Duodenal mucosa (tissue), 2 donors: ENCODE measurements at regions not wholly inside any gene's neighbourhood (a gene's known extent, or its start where the extent isn't known, plus 50 kb on each side); places are given as distances from the start of the nearest gene placed in this dataset.

Experiments used
- H3K27ac ChIP-seq: one replicate; pipeline ENCODE4 v1.7.0; 2013; ENCODE audit warnings: low read depth, low read length
- H3K27me3 ChIP-seq, 2 donors: one replicate each; pipeline ENCODE4 v1.7.0; 2013; ENCODE audit warnings: low read length in 2 of 2, control low read depth in 1 of 2; ENCODE audit not compliant: insufficient read depth in 2 of 2, control insufficient read depth in 1 of 2
- H3K36me3 ChIP-seq, 2 donors: one replicate each; pipeline ENCODE4 v1.7.0; 2013; ENCODE audit warnings: low read length in 2 of 2, control low read depth in 1 of 2; ENCODE audit not compliant: insufficient read depth in 2 of 2, control insufficient read depth in 1 of 2
- H3K4me1 ChIP-seq, 2 donors: one replicate each; pipeline ENCODE4 v1.7.0; 2013; ENCODE audit warnings: low read length in 2 of 2, control low read depth in 1 of 2; ENCODE audit not compliant: insufficient read depth in 2 of 2, control insufficient read depth in 1 of 2
- H3K4me3 ChIP-seq, 2 donors: one replicate each; pipeline ENCODE4 v1.7.0; 2013; ENCODE audit warnings: low read length in 2 of 2, low read depth in 1 of 2
- H3K9ac ChIP-seq, 2 donors: one replicate each; pipeline ENCODE4 v1.7.0; 2013; ENCODE audit warnings: low read length in 2 of 2, low read depth in 1 of 2
- H3K9me3 ChIP-seq, 2 donors: one replicate each; pipeline ENCODE4 v1.7.0; 2013; ENCODE audit warnings: low read length in 2 of 2, control low read depth in 1 of 2; ENCODE audit not compliant: control insufficient read depth in 1 of 2

DNA sequence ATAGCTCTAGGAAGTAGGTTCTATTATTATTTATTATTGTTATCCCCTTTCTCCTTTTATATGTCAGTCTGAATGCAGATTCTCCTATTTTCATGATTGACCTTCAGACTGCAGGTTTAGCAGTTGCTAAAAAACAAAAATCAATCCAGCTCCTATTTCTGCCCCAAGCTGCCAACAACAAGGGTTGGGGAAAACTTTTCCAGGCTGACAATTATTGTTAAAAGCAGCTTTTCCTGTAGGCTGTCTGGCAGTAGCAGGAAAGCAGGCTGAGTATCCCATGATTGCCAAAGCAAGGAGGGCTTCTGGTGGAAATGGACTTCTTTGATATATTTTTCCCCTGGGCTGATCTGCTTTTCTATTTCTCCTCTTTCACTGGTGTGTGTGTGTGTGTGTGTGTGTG lies 78.0 kb upstream of the CTLA4 start:
- H3K9me3 ChIP-seq: no peaks in the 10 kb centered on the region
- H3K4me1 ChIP-seq: peaks cover 0 to 3% of the 10 kb centered on the region in 2 donors
- H3K9ac ChIP-seq: no peak overlapping the region
- no peaks in the 10 kb centered on the region for H3K27me3 ChIP-seq
- no peak overlapping the region for H3K4me3 ChIP-seq
- no peaks in the 10 kb centered on the region for H3K36me3 ChIP-seq
- H3K27ac ChIP-seq: no peak overlapping the region

- Histone ChIP-seq H3K27me3 (no peaks in the 10 kb centered on the region), H3K36me3 (no peaks in the 10 kb centered on the region), H3K4me3 (no peak overlapping the region), H3K27ac (no peak overlapping the region), H3K9ac (no peak overlapping the region), H3K4me1 (peaks cover 0 to 3% of the 10 kb centered on the region in 2 donors), H3K9me3 (no peaks in the 10 kb centered on the region)
These were observed 77.3 kb upstream of the CTLA4 start for GRCh38 chr2:203790134-203790852.

GRCh38 chr2:203796248-203797010 lies 71.1 kb upstream of the CTLA4 start:
- Histone ChIP-seq H3K27me3 (no peaks in the 10 kb centered on the region), H3K9ac (no peak overlapping the region), H3K4me1 (no peaks in the 10 kb centered on the region), H3K36me3 (no peaks in the 10 kb centered on the region), H3K4me3 (no peak overlapping the region), H3K9me3 (no peaks in the 10 kb centered on the region), H3K27ac (no peak overlapping the region)

DNA sequence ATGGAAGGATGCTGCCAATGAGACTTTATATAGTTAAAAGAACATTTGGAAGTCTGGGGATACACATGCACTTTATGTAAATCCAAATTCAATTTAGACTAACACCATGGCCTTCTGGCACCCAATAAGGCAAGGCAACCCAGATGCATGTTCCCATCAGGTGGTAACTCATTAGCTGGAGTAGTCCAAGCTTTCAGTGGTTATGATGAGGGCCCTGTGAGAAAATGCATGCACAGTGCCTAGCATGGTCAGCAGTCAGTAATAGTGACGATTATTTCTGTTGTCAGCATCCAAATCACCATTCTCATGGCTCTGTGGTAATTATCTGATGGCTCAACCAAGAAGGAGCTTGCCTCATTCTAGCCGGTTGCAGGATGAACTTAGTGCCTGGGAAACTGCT lies 70.3 kb upstream of the CTLA4 start:
- Histone ChIP-seq H3K36me3 (no peaks in the 10 kb centered on the region), H3K27ac (no peak overlapping the region), H3K4me1 (no peaks in the 10 kb centered on the region), H3K27me3 (no peaks in the 10 kb centered on the region), H3K4me3 (no peak overlapping the region), H3K9ac (no peak overlapping the region), H3K9me3 (no peaks in the 10 kb centered on the region)

- Histone ChIP-seq H3K27me3 (no peaks in the 10 kb centered on the region), H3K4me1 (no peaks in the 10 kb centered on the region), H3K36me3 (no peaks in the 10 kb centered on the region), H3K9me3 (no peaks in the 10 kb centered on the region), H3K4me3 (no peak overlapping the region), H3K9ac (no peak overlapping the region), H3K27ac (no peak overlapping the region)
These were observed 69.9 kb upstream of the CTLA4 start for GRCh38 chr2:203797712-203798111.

- Histone ChIP-seq H3K9me3 (no peaks in the 10 kb centered on the region), H3K36me3 (no peaks in the 10 kb centered on the region), H3K27ac (no peak overlapping the region), H3K4me1 (no peaks in the 10 kb centered on the region), H3K4me3 (no peak overlapping the region), H3K9ac (no peak overlapping the region), H3K27me3 (no peaks in the 10 kb centered on the region)
These were observed 69.1 kb upstream of the CTLA4 start for GRCh38 chr2:203798296-203799087.

DNA sequence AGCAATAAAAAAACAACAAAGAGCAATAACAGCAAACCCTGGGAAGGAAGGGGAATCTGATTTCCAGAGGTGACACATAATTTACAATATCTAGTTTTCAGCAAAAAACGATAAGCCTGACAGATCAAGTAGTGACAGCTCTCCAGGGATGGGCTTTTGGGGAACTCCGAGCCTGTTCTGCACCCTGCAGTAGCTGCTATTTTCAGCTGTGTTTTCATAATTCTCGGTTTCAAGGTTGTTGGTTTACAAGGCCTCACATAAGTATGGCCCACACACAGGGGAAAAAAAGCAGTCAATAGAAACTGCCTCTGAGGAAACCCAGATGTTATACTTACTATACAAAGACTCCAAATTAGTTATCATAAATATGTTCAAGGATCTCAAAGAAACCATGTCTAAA lies 67.7 kb upstream of the CTLA4 start:
- no peak overlapping the region for H3K27ac ChIP-seq
- H3K36me3 ChIP-seq: no peaks in the 10 kb centered on the region
- H3K27me3 ChIP-seq: no peaks in the 10 kb centered on the region
- no peaks in the 10 kb centered on the region for H3K4me1 ChIP-seq
- peaks cover 0 to 3% of the 10 kb centered on the region in 2 donors for H3K9me3 ChIP-seq
- H3K4me3 ChIP-seq: no peak overlapping the region
- H3K9ac ChIP-seq: no peak overlapping the region

GRCh38 chr2:203800783-203801182 lies 66.8 kb upstream of the CTLA4 start:
- Histone ChIP-seq H3K27me3 (no peaks in the 10 kb centered on the region), H3K9ac (no peak overlapping the region), H3K9me3 (peaks cover 0 to 7% of the 10 kb centered on the region in 2 donors), H3K4me1 (no peaks in the 10 kb centered on the region), H3K4me3 (no peak overlapping the region), H3K36me3 (no peaks in the 10 kb centered on the region), H3K27ac (no peak overlapping the region)

GRCh38 chr2:203802342-203803052 lies 65.1 kb upstream of the CTLA4 start:
- Histone ChIP-seq H3K9ac (no peak overlapping the region), H3K4me1 (no peaks in the 10 kb centered on the region), H3K36me3 (no peaks in the 10 kb centered on the region), H3K4me3 (no peak overlapping the region), H3K27ac (no peak overlapping the region), H3K9me3 (peaks cover 0 to 12% of the 10 kb centered on the region in 2 donors), H3K27me3 (no peaks in the 10 kb centered on the region)
